Osteoblast (primary cell): ENCODE measurements at regions not wholly inside any gene's neighbourhood (a gene's known extent, or its start where the extent isn't known, plus 50 kb on each side); places are given as distances from the start of the nearest gene placed in this dataset.

Experiments
- DNase-seq: peaks from one replicate; pipeline ENCODE4 v3.0.0; 2011; ENCODE audit warnings: low spot score, mixed read lengths; ENCODE audit not compliant: insufficient read length; ENCODE audit errors: missing footprints
- H2AFZ ChIP-seq: 2 replicates; pipeline ENCODE4 v1.6.0; 2011; ENCODE audit warnings: mild to moderate bottlenecking, low read length
- H3K27ac ChIP-seq: 2 replicates; pipeline ENCODE4 v1.5.1; 2011; ENCODE audit warnings: mild to moderate bottlenecking, low read depth, low read length, moderate library complexity
- H3K27me3 ChIP-seq: 2 replicates; pipeline ENCODE4 v1.6.0; 2012; ENCODE audit warnings: mild to moderate bottlenecking, control low read depth, inconsistent platforms, low read length, moderate library complexity; ENCODE audit not compliant: insufficient read depth
- H3K36me3 ChIP-seq: 2 replicates; pipeline ENCODE4 v1.5.1; 2011; ENCODE audit warnings: mild to moderate bottlenecking, low read length, control low read depth, moderate library complexity; ENCODE audit not compliant: insufficient read depth
- H3K4me1 ChIP-seq: 2 replicates; pipeline ENCODE4 v1.5.1; 2011; ENCODE audit warnings: mild to moderate bottlenecking, low read length, control low read depth, moderate library complexity; ENCODE audit not compliant: insufficient read depth
- H3K4me2 ChIP-seq: 2 replicates; pipeline ENCODE4 v1.6.0; 2011; ENCODE audit warnings: mild to moderate bottlenecking, low read length; ENCODE audit not compliant: insufficient read depth
- H3K4me3 ChIP-seq: fragments of 200-600 bp; sonication (generic); 3 replicates; pipeline ENCODE4 v1.5.1; 2012; ENCODE audit warnings: mild to moderate bottlenecking, low read length, inconsistent platforms; ENCODE audit not compliant: insufficient read depth
- H3K79me2 ChIP-seq: 2 replicates; pipeline ENCODE4 v1.6.0; 2012; ENCODE audit warnings: mild to moderate bottlenecking, low read length, control low read depth, inconsistent platforms; ENCODE audit not compliant: insufficient read depth
- H3K9me3 ChIP-seq: 2 replicates; pipeline ENCODE4 v1.5.1; 2011; ENCODE audit warnings: low read depth, low read length, control low read depth
- H4K20me1 ChIP-seq: 2 replicates; pipeline ENCODE4 v1.6.0; 2012; ENCODE audit warnings: mild to moderate bottlenecking, low read length, control low read depth; ENCODE audit not compliant: insufficient read depth
- CTCF ChIP-seq: IDR thresholded peaks from 2 replicates; pipeline ENCODE4 v1.5.1; 2011; ENCODE audit warnings: mild to moderate bottlenecking, low read depth, low read length, moderate library complexity; ENCODE audit errors: extremely low read depth

DNA sequence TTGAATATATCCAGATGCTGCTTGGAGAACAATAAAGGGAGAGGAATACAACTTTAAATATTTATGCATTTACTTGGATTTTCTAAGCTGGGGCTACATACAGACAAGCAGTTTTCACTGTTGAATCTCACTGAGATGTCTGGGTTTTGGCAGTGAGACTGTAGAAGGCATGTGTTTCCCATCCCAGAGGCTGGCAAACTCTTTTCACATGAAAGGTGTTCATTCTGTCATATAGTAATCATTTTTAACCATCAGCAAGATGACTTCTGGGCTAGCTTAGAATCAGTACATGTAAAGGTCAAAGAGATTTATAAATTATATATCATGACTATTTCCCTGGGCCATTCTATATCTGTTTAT, 218.7 kb upstream of the SGO1 start:
- Histone ChIP-seq H3K27me3 (no peaks in the 10 kb centered on the region), H3K4me1 (no peaks in the 10 kb centered on the region), H3K4me3 (no peak overlapping the region), H3K79me2 (no peaks in the 10 kb centered on the region), H3K36me3 (no peaks in the 10 kb centered on the region), H3K27ac (no peak overlapping the region), H4K20me1 (no peaks in the 10 kb centered on the region), H2AFZ (no peak overlapping the region), H3K9me3 (peaks cover 2% of the 10 kb centered on the region), H3K4me2 (no peak overlapping the region)
- no peak for DNase-seq
- no peak for TF ChIP-seq CTCF

DNA sequence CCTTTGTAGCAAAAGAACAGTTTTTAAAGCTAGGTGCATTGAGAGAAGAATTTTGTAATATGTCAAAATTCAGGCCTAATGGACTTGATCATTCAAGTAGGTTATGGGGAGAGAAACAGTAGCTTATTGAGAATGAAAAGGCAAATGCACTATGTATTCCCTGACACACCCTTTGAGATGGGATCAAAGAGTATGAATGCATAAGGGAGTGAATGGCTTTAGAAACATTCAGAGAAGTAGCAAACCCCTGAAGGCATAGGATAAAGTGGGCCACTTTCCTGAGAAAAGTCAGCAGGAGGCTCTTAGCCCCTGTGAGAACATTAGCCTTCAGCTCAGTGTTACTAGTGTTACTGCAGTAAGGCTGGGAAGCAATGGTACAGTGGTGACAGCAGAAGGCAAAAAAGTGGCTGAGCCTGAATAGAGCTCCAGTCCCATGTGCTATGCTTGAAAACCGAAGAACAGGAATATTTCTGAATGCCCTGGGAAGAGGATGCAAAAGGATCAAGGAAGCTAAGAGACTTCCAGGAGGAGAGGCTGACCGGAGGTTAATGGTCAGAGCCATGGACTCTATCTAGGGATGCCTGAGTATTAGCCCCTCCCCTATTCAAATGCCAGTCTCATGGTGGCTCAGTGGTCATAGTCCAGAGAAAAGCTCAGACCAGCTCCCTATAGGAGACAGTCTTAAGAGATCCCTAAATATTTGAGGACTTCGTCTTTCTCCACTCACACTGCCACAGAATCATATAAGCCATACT, 218.2 kb upstream of the SGO1 start:
- Histone ChIP-seq H2AFZ (no peak overlapping the region), H3K9me3 (peaks cover 2% of the 10 kb centered on the region), H3K27ac (no peak overlapping the region), H3K4me2 (no peak overlapping the region), H3K27me3 (no peaks in the 10 kb centered on the region), H3K36me3 (no peaks in the 10 kb centered on the region), H3K4me3 (no peak overlapping the region), H3K4me1 (no peaks in the 10 kb centered on the region), H4K20me1 (no peaks in the 10 kb centered on the region), H3K79me2 (no peaks in the 10 kb centered on the region)
- DNase-seq: no peak
- TF ChIP-seq CTCF: no peak

DNA sequence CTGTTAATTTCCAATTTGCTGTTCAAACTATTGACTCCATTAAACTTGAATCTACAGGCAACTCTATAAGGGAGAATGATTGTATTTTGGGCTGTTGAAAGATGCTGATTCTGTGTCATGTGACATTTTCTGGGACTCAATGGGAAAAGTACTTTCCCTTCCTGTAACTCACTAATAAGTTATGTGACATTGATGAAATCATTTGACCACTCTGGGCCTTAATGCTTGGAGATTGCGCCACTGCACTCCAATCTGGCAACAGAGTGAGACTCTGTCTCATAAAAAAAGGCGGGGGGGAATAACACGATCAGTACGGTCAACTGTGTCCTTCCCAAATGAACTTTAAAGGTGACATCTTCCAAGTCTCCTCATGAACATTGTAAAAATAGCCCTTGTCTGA, 215.2 kb upstream of the SGO1 start:
- peaks cover 2% of the 10 kb centered on the region for H3K9me3 ChIP-seq
- no peak overlapping the region for H2AFZ ChIP-seq
- H3K36me3 ChIP-seq: no peaks in the 10 kb centered on the region
- H3K4me1 ChIP-seq: no peaks in the 10 kb centered on the region
- no peaks in the 10 kb centered on the region for H3K79me2 ChIP-seq
- H3K4me2 ChIP-seq: no peak overlapping the region
- no peak for DNase-seq
- no peaks in the 10 kb centered on the region for H4K20me1 ChIP-seq
- no peak for TF ChIP-seq CTCF
- H3K27ac ChIP-seq: no peak overlapping the region
- H3K27me3 ChIP-seq: no peaks in the 10 kb centered on the region
- no peak overlapping the region for H3K4me3 ChIP-seq

DNA sequence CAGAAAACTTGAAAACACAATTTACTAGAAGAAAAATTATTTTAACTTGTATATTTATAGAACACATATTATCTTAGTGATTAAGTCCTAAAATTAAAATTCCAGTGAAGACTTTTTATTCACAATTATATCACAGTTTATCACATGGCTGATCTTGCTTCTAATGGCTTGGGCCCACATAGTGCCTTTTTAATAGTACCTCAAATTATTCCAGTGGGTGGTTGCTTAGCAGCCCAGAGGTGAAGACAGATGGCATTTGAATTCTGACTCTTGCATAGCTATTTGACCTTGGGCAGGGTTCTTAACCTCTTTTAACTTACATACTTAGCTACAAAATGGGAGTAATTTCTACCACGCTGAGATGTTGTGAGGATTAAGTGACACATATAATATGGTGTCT, 214.7 kb upstream of the SGO1 start:
- H3K9me3 ChIP-seq: peaks cover 2% of the 10 kb centered on the region
- H3K36me3 ChIP-seq: no peaks in the 10 kb centered on the region
- no peaks in the 10 kb centered on the region for H4K20me1 ChIP-seq
- no peak for DNase-seq
- H2AFZ ChIP-seq: no peak overlapping the region
- H3K4me3 ChIP-seq: no peak overlapping the region
- H3K27me3 ChIP-seq: no peaks in the 10 kb centered on the region
- H3K27ac ChIP-seq: no peak overlapping the region
- TF ChIP-seq CTCF: no peak
- no peaks in the 10 kb centered on the region for H3K4me1 ChIP-seq
- no peak overlapping the region for H3K4me2 ChIP-seq
- no peaks in the 10 kb centered on the region for H3K79me2 ChIP-seq
